HEK293 (cell line): ENCODE measurements at regions not wholly inside any gene's neighbourhood (a gene's known extent, or its start where the extent isn't known, plus 50 kb on each side); places are given as distances from the start of the nearest gene placed in this dataset.

Experiments
- CTCF ChIA-PET: fragments of 350-600 bp; formaldehyde crosslinking; extraction: SDS; loops from one replicate; lab custom pipeline; 2021; ENCODE audit warnings: antibody characterized with exemption; lab: Yijun Ruan, JAX
- POLR2A ChIA-PET: fragments of 300-600 bp; formaldehyde crosslinking; extraction: SDS; loops from one replicate; lab custom pipeline; 2020; ENCODE audit warnings: antibody characterized with exemption, inconsistent platforms; lab: Yijun Ruan, JAX
- H3K27ac ChIP-seq: fragments of 200-500 bp; sonication (Bioruptor generic); 2 replicates; pipeline ENCODE4 v1.5.1; 2014; ENCODE audit warnings: low read depth, low read length, control low read depth, inconsistent platforms; ENCODE audit errors: extremely low read depth
- H3K36me3 ChIP-seq, 2 experiments: fragments of 200-500 bp in 1 of 2; sonication (Bioruptor generic) in 1 of 2; 1 replicate in 1 of 2; 2 replicates in 1 of 2; pipeline ENCODE4 v1.5.1; 2014 to 2017; ENCODE audit warnings: inconsistent platforms in 2 of 2, low read length in 2 of 2; ENCODE audit not compliant: control insufficient read depth in 2 of 2, insufficient read depth in 1 of 2
- H3K4me1 ChIP-seq: fragments of 200-500 bp; sonication (Bioruptor generic); 2 replicates; pipeline ENCODE4 v1.5.1; 2014; ENCODE audit warnings: mild to moderate bottlenecking, low read length, inconsistent platforms; ENCODE audit not compliant: control insufficient read depth, insufficient read depth
- H3K4me3 ChIP-seq: 2 replicates; pipeline ENCODE4 v1.5.1; 2011; ENCODE audit warnings: low read depth, mild to moderate bottlenecking, control low read depth, low read length, moderate library complexity
- H3K9me3 ChIP-seq: fragments of 200-500 bp; sonication (Bioruptor generic); 2 replicates; pipeline ENCODE4 v1.5.1; 2014; ENCODE audit warnings: low read depth, low read length, inconsistent platforms; ENCODE audit not compliant: control insufficient read depth, insufficient read depth
- BCL11B ChIP-seq: fragments of 450-650 bp; formaldehyde crosslinking; IDR thresholded peaks from 2 replicates; pipeline ENCODE4 v1.5.1; 2016; ENCODE audit warnings: low read depth, missing biosample characterization, missing genetic modification characterization
- MZF1 ChIP-seq: fragments of 450-650 bp; formaldehyde crosslinking; IDR thresholded peaks from 2 replicates; pipeline ENCODE4 v1.5.1; 2017; ENCODE audit warnings: missing biosample characterization, missing genetic modification characterization, borderline replicate concordance
- REPIN1 ChIP-seq: fragments of 450-650 bp; formaldehyde crosslinking; IDR thresholded peaks from 2 replicates; pipeline ENCODE4 v1.5.1; 2017; ENCODE audit warnings: missing biosample characterization, missing genetic modification characterization, low read depth
- ZNF155 ChIP-seq: fragments of 450-650 bp; formaldehyde crosslinking; IDR thresholded peaks from 2 replicates; pipeline ENCODE4 v1.5.1; 2016; ENCODE audit warnings: missing biosample characterization, missing genetic modification characterization
- ZNF239 ChIP-seq: fragments of 450-650 bp; formaldehyde crosslinking; IDR thresholded peaks from 2 replicates; pipeline ENCODE4 v1.5.1; 2016; ENCODE audit warnings: missing biosample characterization, missing genetic modification characterization
- ZNF514 ChIP-seq: fragments of 450-650 bp; formaldehyde crosslinking; IDR thresholded peaks from 2 replicates; pipeline ENCODE4 v1.5.1; 2016; ENCODE audit warnings: missing biosample characterization, missing genetic modification characterization
- ZNF530 ChIP-seq: fragments of 450-650 bp; formaldehyde crosslinking; IDR thresholded peaks from 2 replicates; pipeline ENCODE4 v1.5.1; 2016; ENCODE audit warnings: low read depth, missing biosample characterization, missing genetic modification characterization
- ZNF555 ChIP-seq: fragments of 450-650 bp; formaldehyde crosslinking; conservative IDR thresholded peaks from 2 replicates; pipeline ENCODE4 v1.5.1; 2017; ENCODE audit warnings: missing biosample characterization, mild to moderate bottlenecking, missing genetic modification characterization, inconsistent platforms
- ZNF600 ChIP-seq: fragments of 450-650 bp; formaldehyde crosslinking; IDR thresholded peaks from 2 replicates; pipeline ENCODE4 v1.5.1; 2016; ENCODE audit warnings: missing biosample characterization, missing genetic modification characterization
- ZNF654 ChIP-seq: fragments of 450-650 bp; formaldehyde crosslinking; IDR thresholded peaks from 2 replicates; pipeline ENCODE4 v1.5.1; 2016; ENCODE audit warnings: low read depth, missing biosample characterization, missing genetic modification characterization
- ZNF701 ChIP-seq: fragments of 450-650 bp; formaldehyde crosslinking; IDR thresholded peaks from 2 replicates; pipeline ENCODE4 v1.5.1; 2016; ENCODE audit warnings: missing biosample characterization, missing genetic modification characterization
- ZNF707 ChIP-seq: fragments of 450-650 bp; formaldehyde crosslinking; IDR thresholded peaks from 2 replicates; pipeline ENCODE4 v1.5.1; 2016; ENCODE audit warnings: missing biosample characterization, missing genetic modification characterization
- ZNF768 ChIP-seq: fragments of 450-650 bp; formaldehyde crosslinking; IDR thresholded peaks from 2 replicates; pipeline ENCODE4 v1.5.1; 2018; ENCODE audit warnings: missing biosample characterization, mild to moderate bottlenecking, missing genetic modification characterization
- ZNF791 ChIP-seq: fragments of 450-650 bp; formaldehyde crosslinking; IDR thresholded peaks from 2 replicates; pipeline ENCODE4 v1.5.1; 2016; ENCODE audit warnings: missing biosample characterization, missing genetic modification characterization
- ZSCAN23 ChIP-seq: fragments of 450-650 bp; formaldehyde crosslinking; IDR thresholded peaks from 2 replicates; pipeline ENCODE4 v1.5.1; 2016; ENCODE audit warnings: missing biosample characterization, missing genetic modification characterization
- TF ChIP-seq, protein P1 (sequence below): fragments of 450-650 bp; formaldehyde crosslinking; IDR thresholded peaks from 2 replicates; pipeline ENCODE4 v1.5.1; 2016; ENCODE audit warnings: missing biosample characterization, missing genetic modification characterization
- TF ChIP-seq, protein P2 (sequence below): fragments of 450-650 bp; formaldehyde crosslinking; IDR thresholded peaks from 2 replicates; pipeline ENCODE4 v1.5.1; 2016; ENCODE audit warnings: missing biosample characterization, missing genetic modification characterization
- TF ChIP-seq, protein P3 (sequence below): fragments of 450-650 bp; formaldehyde crosslinking; IDR thresholded peaks from 2 replicates; pipeline ENCODE4 v1.5.1; 2017; ENCODE audit warnings: missing biosample characterization, missing genetic modification characterization
- TF ChIP-seq, protein P4 (sequence below): fragments of 450-650 bp; formaldehyde crosslinking; IDR thresholded peaks from 2 replicates; pipeline ENCODE4 v1.5.1; 2016; ENCODE audit warnings: missing biosample characterization, missing genetic modification characterization

DNA sequence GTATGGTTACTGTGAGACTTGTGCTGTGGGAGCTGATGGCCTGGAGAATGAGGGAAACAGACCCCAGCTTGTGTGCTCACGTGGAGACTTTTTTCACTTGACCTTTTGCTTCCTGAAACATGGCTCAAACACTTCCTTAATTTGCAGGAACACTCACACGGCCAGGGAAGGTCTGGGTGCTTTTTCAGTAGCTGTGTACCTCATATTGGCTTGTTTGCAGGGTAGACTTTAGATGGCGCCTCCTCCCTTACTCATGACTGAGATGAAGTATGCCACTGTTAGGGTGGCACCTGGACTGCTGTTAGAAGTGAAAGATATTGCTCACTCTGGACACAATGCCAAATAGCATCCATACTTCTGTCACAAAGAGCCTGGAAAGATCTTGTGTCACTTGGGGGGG, 75.7 kb upstream of the WDR1 start:
- H3K9me3 ChIP-seq, result no peaks in the 10 kb centered on the region
- TF ChIP-seq BCL11B (no peak), ZNF768 (tag by site-specific recombination) (no peak), ZNF791 (tag by site-specific recombination) (no peak), REPIN1 (no peak), MZF1 (tag by site-specific recombination) (no peak), ZNF155 (tag by site-specific recombination) (no peak), ZSCAN23 (tag by site-specific recombination) (no peak)
- TF ChIP-seq, protein P1, sequence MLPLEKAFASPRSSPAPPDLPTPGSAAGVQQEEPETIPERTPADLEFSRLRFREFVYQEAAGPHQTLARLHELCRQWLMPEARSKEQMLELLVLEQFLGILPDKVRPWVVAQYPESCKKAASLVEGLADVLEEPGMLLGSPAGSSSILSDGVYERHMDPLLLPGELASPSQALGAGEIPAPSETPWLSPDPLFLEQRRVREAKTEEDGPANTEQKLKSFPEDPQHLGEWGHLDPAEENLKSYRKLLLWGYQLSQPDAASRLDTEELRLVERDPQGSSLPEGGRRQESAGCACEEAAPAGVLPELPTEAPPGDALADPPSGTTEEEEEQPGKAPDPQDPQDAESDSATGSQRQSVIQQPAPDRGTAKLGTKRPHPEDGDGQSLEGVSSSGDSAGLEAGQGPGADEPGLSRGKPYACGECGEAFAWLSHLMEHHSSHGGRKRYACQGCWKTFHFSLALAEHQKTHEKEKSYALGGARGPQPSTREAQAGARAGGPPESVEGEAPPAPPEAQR, result no peak
- TF ChIP-seq, protein P2, sequence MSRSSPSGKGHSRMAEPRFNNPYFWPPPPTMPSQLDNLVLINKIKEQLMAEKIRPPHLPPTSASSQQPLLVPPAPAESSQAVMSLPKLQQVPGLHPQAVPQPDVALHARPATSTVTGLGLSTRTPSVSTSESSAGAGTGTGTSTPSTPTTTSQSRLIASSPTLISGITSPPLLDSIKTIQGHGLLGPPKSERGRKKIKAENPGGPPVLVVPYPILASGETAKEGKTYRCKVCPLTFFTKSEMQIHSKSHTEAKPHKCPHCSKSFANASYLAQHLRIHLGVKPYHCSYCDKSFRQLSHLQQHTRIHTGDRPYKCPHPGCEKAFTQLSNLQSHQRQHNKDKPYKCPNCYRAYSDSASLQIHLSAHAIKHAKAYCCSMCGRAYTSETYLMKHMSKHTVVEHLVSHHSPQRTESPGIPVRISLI (tag by site-specific recombination), result no peak
- TF ChIP-seq, protein P3, sequence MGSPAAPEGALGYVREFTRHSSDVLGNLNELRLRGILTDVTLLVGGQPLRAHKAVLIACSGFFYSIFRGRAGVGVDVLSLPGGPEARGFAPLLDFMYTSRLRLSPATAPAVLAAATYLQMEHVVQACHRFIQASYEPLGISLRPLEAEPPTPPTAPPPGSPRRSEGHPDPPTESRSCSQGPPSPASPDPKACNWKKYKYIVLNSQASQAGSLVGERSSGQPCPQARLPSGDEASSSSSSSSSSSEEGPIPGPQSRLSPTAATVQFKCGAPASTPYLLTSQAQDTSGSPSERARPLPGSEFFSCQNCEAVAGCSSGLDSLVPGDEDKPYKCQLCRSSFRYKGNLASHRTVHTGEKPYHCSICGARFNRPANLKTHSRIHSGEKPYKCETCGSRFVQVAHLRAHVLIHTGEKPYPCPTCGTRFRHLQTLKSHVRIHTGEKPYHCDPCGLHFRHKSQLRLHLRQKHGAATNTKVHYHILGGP (tag by site-specific recombination), result no peak
- TF ChIP-seq, protein P4, sequence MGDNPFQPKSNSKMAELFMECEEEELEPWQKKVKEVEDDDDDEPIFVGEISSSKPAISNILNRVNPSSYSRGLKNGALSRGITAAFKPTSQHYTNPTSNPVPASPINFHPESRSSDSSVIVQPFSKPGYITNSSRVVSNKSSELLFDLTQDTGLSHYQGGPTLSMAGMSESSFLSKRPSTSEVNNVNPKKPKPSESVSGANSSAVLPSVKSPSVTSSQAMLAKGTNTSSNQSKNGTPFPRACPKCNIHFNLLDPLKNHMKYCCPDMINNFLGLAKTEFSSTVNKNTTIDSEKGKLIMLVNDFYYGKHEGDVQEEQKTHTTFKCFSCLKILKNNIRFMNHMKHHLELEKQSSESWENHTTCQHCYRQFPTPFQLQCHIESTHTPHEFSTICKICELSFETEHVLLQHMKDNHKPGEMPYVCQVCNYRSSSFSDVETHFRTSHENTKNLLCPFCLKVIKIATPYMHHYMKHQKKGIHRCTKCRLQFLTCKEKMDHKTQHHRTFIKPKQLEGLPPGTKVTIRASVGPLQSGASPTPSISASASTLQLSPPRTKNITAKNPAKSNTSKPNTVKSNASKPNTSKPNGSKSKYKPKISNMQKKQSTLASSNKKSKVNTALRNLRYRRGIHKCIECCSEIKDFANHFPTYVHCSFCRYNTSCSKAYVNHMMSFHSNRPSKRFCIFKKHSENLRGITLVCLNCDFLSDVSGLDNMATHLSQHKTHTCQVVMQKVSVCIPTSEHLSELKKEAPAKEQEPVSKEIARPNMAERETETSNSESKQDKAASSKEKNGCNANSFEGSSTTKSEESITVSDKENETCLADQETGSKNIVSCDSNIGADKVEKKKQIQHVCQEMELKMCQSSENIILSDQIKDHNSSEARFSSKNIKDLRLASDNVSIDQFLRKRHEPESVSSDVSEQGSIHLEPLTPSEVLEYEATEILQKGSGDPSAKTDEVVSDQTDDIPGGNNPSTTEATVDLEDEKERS (tag by site-specific recombination), result no peak
- H3K4me1 ChIP-seq, result no peaks in the 10 kb centered on the region
- no peaks in the 10 kb centered on the region for H3K36me3 ChIP-seq
- ChIA-PET POLR2A (no interaction called here), CTCF (interaction anchor here (1.8 kb wide), 1 partner anchor 211 kb away, joined by 6 read pairs; no protein-coding TSS in a partner anchor)
- H3K4me3 ChIP-seq, result no peak overlapping the region
- H3K27ac ChIP-seq, result no peak overlapping the region

DNA sequence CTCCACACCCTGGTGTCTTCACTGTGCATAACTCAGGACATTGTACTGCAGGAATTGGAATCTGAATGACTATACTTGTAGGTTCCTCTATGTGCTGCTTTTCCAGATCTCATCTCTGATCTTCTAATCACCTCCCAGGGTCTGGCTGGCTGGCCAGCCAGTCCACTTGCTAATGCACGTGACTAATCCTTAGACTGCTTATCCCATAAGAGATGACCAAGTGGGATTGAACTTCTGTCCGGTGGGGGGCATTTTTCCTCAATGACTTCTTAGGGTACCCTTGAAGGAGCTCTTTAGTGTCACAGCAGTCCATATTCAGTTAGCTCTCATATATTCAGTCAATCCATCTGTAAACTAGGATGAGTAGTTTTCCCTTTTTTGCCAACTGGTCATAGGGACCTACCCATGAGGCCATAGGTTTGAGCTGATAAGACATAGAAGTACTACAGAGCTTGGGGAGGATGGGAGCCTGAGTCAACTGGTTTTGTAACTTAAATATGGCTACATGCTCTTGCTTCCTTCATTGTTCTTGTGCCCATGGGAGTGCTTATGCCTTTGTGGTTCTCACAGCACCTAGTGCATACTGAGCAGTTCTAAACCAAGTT, 71.9 kb upstream of the WDR1 start:
- CTCF ChIA-PET, result interaction anchor here (0.6 kb wide), 1 partner anchor 17 kb away, joined by 3 read pairs; no protein-coding TSS in a partner anchor
- no peak overlapping the region for H3K4me3 ChIP-seq

More for the DNA sequence above, 71.9 kb upstream of the WDR1 start:
- Histone ChIP-seq H3K9me3 (no peaks in the 10 kb centered on the region), H3K36me3 (no peaks in the 10 kb centered on the region), H3K4me1 (no peaks in the 10 kb centered on the region), H3K27ac (no peak overlapping the region)
- POLR2A ChIA-PET, result no interaction called here
- TF ChIP-seq ZNF654 (tag by site-specific recombination), result no peak
- TF ChIP-seq, protein P3 (tag by site-specific recombination), result no peak
- TF ChIP-seq ZNF701 (tag by site-specific recombination), result no peak
- TF ChIP-seq ZNF555 (tag by site-specific recombination), result no peak
- TF ChIP-seq ZNF530, result no peak
- no peak for TF ChIP-seq ZNF239 (tag by site-specific recombination)
- no peak for TF ChIP-seq ZNF514
- TF ChIP-seq ZNF600 (tag by site-specific recombination), result no peak
- TF ChIP-seq ZNF707 (tag by site-specific recombination), result no peak
- TF ChIP-seq, all 188 proteins: peak for 0
